ENCODE measurements at regions not wholly inside any gene's neighbourhood (a gene's known extent, or its start where the extent isn't known, plus 50 kb on each side); places are given as distances from the start of the nearest gene placed in this dataset.

DNA sequence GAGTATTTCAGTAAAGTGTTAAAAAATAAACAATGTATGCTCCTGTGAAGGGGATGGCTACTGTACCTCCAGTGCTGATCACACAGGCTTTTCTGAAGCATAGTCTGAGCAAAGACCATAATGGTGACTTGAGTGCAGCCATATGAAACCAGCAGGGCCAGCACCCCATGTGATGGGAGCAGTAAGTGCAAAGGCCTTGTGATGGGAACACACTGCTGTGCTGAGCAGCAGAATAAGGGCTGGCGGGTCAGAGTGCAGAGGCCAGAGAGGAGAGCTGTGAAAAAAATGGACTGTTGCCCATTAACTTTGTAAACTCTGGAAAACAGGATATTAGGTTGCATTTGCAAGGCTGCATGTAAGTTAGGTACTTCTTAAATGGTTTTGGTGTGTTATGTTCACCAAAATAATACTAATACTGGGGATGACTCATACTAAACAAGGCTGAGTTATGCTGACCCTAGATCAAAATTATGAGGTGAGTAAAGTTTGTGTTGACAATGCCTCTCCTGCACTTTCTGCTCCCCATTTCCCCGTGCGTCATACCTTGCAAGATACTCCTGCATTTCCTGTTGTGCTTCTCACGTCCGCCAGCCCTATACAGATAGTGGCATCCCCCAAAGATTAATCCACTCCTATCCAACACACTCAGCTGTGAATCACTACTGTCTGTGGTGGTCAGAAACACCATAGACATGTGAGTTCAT, 67.0 kb upstream of the FAM9A start:
- no peak for TF ChIP-seq EZH2 (IDR thresholded peaks at IDR 0.05; ENCODE audit: low read depth, unreplicated experiment)
- no peak for TF ChIP-seq EZH2phosphoT487 (IDR thresholded peaks at IDR 0.05; ENCODE audit: unreplicated experiment)
- TF ChIP-seq, protein P1, sequence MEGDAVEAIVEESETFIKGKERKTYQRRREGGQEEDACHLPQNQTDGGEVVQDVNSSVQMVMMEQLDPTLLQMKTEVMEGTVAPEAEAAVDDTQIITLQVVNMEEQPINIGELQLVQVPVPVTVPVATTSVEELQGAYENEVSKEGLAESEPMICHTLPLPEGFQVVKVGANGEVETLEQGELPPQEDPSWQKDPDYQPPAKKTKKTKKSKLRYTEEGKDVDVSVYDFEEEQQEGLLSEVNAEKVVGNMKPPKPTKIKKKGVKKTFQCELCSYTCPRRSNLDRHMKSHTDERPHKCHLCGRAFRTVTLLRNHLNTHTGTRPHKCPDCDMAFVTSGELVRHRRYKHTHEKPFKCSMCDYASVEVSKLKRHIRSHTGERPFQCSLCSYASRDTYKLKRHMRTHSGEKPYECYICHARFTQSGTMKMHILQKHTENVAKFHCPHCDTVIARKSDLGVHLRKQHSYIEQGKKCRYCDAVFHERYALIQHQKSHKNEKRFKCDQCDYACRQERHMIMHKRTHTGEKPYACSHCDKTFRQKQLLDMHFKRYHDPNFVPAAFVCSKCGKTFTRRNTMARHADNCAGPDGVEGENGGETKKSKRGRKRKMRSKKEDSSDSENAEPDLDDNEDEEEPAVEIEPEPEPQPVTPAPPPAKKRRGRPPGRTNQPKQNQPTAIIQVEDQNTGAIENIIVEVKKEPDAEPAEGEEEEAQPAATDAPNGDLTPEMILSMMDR (conservative IDR thresholded peaks at IDR 0.05; ENCODE audit: low read depth in 2 of 2), result no peak
- TF ChIP-seq POLR2AphosphoS5 (IDR thresholded peaks at IDR 0.05; ENCODE audit: low read depth), result no peak
- TF ChIP-seq CREB1 (CRISPR knock-in tag; IDR thresholded peaks at IDR 0.05; ENCODE audit: low read depth), result no peak
- no peak for TF ChIP-seq JUNB (IDR thresholded peaks at IDR 0.05; ENCODE audit: unreplicated experiment)
- TF ChIP-seq, protein P2, sequence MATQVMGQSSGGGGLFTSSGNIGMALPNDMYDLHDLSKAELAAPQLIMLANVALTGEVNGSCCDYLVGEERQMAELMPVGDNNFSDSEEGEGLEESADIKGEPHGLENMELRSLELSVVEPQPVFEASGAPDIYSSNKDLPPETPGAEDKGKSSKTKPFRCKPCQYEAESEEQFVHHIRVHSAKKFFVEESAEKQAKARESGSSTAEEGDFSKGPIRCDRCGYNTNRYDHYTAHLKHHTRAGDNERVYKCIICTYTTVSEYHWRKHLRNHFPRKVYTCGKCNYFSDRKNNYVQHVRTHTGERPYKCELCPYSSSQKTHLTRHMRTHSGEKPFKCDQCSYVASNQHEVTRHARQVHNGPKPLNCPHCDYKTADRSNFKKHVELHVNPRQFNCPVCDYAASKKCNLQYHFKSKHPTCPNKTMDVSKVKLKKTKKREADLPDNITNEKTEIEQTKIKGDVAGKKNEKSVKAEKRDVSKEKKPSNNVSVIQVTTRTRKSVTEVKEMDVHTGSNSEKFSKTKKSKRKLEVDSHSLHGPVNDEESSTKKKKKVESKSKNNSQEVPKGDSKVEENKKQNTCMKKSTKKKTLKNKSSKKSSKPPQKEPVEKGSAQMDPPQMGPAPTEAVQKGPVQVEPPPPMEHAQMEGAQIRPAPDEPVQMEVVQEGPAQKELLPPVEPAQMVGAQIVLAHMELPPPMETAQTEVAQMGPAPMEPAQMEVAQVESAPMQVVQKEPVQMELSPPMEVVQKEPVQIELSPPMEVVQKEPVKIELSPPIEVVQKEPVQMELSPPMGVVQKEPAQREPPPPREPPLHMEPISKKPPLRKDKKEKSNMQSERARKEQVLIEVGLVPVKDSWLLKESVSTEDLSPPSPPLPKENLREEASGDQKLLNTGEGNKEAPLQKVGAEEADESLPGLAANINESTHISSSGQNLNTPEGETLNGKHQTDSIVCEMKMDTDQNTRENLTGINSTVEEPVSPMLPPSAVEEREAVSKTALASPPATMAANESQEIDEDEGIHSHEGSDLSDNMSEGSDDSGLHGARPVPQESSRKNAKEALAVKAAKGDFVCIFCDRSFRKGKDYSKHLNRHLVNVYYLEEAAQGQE (IDR thresholded peaks at IDR 0.05; ENCODE audit: unreplicated experiment), result no peak
- no peak for TF ChIP-seq NANOG (IDR thresholded peaks at IDR 0.05; ENCODE audit: borderline replicate concordance)
- TF ChIP-seq, protein P3, sequence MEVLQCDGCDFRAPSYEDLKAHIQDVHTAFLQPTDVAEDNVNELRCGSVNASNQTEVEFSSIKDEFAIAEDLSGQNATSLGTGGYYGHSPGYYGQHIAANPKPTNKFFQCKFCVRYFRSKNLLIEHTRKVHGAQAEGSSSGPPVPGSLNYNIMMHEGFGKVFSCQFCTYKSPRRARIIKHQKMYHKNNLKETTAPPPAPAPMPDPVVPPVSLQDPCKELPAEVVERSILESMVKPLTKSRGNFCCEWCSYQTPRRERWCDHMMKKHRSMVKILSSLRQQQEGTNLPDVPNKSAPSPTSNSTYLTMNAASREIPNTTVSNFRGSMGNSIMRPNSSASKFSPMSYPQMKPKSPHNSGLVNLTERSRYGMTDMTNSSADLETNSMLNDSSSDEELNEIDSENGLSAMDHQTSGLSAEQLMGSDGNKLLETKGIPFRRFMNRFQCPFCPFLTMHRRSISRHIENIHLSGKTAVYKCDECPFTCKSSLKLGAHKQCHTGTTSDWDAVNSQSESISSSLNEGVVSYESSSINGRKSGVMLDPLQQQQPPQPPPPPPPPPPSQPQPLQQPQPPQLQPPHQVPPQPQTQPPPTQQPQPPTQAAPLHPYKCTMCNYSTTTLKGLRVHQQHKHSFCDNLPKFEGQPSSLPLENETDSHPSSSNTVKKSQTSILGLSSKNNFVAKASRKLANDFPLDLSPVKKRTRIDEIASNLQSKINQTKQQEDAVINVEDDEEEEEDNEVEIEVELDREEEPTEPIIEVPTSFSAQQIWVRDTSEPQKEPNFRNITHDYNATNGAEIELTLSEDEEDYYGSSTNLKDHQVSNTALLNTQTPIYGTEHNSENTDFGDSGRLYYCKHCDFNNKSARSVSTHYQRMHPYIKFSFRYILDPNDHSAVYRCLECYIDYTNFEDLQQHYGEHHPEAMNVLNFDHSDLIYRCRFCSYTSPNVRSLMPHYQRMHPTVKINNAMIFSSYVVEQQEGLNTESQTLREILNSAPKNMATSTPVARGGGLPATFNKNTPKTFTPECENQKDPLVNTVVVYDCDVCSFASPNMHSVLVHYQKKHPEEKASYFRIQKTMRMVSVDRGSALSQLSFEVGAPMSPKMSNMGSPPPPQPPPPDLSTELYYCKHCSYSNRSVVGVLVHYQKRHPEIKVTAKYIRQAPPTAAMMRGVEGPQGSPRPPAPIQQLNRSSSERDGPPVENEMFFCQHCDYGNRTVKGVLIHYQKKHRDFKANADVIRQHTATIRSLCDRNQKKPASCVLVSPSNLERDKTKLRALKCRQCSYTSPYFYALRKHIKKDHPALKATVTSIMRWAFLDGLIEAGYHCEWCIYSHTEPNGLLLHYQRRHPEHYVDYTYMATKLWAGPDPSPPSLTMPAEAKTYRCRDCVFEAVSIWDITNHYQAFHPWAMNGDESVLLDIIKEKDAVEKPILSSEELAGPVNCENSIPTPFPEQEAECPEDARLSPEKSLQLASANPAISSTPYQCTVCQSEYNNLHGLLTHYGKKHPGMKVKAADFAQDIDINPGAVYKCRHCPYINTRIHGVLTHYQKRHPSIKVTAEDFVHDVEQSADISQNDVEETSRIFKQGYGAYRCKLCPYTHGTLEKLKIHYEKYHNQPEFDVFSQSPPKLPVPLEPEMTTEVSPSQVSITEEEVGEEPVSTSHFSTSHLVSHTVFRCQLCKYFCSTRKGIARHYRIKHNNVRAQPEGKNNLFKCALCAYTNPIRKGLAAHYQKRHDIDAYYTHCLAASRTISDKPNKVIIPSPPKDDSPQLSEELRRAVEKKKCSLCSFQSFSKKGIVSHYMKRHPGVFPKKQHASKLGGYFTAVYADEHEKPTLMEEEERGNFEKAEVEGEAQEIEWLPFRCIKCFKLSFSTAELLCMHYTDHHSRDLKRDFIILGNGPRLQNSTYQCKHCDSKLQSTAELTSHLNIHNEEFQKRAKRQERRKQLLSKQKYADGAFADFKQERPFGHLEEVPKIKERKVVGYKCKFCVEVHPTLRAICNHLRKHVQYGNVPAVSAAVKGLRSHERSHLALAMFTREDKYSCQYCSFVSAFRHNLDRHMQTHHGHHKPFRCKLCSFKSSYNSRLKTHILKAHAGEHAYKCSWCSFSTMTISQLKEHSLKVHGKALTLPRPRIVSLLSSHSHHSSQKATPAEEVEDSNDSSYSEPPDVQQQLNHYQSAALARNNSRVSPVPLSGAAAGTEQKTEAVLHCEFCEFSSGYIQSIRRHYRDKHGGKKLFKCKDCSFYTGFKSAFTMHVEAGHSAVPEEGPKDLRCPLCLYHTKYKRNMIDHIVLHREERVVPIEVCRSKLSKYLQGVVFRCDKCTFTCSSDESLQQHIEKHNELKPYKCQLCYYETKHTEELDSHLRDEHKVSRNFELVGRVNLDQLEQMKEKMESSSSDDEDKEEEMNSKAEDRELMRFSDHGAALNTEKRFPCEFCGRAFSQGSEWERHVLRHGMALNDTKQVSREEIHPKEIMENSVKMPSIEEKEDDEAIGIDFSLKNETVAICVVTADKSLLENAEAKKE (CRISPR knock-in tag; IDR thresholded peaks at IDR 0.05), result no peak
- TF ChIP-seq, protein P4, sequence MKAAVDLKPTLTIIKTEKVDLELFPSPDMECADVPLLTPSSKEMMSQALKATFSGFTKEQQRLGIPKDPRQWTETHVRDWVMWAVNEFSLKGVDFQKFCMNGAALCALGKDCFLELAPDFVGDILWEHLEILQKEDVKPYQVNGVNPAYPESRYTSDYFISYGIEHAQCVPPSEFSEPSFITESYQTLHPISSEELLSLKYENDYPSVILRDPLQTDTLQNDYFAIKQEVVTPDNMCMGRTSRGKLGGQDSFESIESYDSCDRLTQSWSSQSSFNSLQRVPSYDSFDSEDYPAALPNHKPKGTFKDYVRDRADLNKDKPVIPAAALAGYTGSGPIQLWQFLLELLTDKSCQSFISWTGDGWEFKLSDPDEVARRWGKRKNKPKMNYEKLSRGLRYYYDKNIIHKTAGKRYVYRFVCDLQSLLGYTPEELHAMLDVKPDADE (IDR thresholded peaks at IDR 0.05), result no peak
- TF ChIP-seq ZNF331 (CRISPR knock-in tag; IDR thresholded peaks at IDR 0.05; ENCODE audit: low read depth), result no peak
- TF ChIP-seq STAT1 (IDR thresholded peaks at IDR 0.05; ENCODE audit: unreplicated experiment), result no peak
